ENCODE measurements at regions not wholly inside any gene's neighbourhood (a gene's known extent, or its start where the extent isn't known, plus 50 kb on each side); places are given as distances from the start of the nearest gene placed in this dataset.

GRCh38 chr1:30302858-30303257, 420.5 kb downstream of the MATN1 start:
- no peak for TF ChIP-seq SP1 (IDR thresholded peaks at IDR 0.05; ENCODE audit: low read depth)
- no peak for TF ChIP-seq CTCF (IDR thresholded peaks at IDR 0.05 in 2 of 3, conservative IDR thresholded peaks at IDR 0.05 in 1 of 3; ENCODE audit: borderline replicate concordance in 1 of 3, insufficient read depth in 1 of 3, low read depth in 2 of 3, low read length in 2 of 3)
- TF ChIP-seq SIN3A (IDR thresholded peaks at IDR 0.05; ENCODE audit: low read depth) = no peak
- no peak for TF ChIP-seq ZNF274 (IDR thresholded peaks at IDR 0.05; ENCODE audit: low read depth, low read length)
- no peak for TF ChIP-seq JUND (IDR thresholded peaks at IDR 0.05)
- no peak for TF ChIP-seq EZH2 (IDR thresholded peaks at IDR 0.05)
- no peak for TF ChIP-seq YY1 (IDR thresholded peaks at IDR 0.05; ENCODE audit: extremely low read depth, insufficient replicate concordance, low read depth, low read length)

Measured in HCT116 (cell line).